NOMO-1 (cell line): ENCODE measurements at regions not wholly inside any gene's neighbourhood (a gene's known extent, or its start where the extent isn't known, plus 50 kb on each side); places are given as distances from the start of the nearest gene placed in this dataset.
"Not testable (repeated sequence)": the region's sequence is repeated elsewhere in the genome, so short reads cannot be mapped to it uniquely, and the experiment has no call there.

Experiments
- DNase-seq, 2 experiments: peaks; one replicate each; lab custom pipeline; 2025; ENCODE audit not compliant: unreplicated experiment in 2 of 2; lab: John Stamatoyannopoulos, UW

DNA sequence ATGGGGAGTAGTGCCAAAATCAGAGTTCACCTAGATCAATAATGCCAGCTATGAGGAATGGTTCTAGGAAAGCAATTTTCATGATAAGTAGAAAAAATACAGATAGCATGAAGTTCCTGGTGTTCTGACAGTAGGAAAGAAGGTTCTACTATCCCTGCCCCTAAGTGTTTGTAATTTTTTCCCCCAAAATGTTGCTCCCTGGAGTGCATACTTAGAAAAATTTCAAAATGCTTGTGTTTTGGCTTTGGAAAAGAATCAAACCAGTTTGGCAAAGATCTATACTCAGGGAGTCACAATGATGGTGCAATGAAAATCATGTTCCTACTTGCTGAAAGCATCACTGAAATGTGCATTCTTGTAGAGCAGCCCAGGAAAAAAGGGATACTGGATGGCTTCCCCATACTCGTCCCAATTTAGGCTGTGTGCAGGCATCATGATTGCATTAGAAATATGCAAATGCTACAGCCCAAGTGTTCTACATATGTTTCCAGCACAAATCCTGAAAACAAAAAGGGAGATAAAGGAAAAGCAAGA lies 74.7 kb downstream of the LPAR4 start:
- DNase-seq: no peak

DNA sequence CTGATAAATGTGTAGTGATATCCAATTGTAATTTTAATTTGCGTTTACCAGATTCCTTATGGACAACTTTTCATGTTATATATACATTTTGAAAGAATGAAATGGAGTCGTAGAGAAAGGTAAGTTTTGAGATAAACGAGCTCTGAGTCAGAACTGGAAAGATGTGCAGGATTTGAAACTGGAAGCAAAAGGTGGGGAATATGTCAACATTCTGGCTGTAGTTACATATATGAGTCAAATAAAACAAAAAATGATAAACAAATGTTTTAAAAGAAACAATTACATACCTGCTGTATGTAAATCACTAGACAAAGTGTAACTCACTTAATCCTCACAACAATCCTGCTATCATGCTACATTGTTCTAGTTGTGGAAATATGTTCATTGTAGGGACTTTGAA lies 84.0 kb downstream of the LPAR4 start:
- DNase-seq: no peak

DNA sequence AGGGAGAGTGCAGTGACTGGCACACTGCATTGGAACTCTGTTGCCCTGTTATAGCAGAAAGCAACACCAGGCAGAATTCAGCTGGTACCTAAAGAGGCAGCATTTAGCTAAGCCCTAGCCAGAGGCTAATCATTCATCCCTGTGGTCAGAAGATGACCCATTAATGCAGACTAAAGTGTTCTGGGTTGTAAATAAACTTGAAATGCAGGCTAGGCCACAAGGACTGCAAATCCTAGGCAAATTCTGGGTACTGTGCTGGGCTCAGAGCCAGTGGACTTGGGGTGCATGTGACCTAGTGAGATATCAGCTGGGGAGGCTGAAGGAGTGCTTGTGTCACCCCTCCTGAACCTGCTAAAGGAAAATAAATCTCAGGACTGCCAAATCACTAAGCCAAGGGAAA lies 91.2 kb downstream of the LPAR4 start:
- DNase-seq: no peak

DNA sequence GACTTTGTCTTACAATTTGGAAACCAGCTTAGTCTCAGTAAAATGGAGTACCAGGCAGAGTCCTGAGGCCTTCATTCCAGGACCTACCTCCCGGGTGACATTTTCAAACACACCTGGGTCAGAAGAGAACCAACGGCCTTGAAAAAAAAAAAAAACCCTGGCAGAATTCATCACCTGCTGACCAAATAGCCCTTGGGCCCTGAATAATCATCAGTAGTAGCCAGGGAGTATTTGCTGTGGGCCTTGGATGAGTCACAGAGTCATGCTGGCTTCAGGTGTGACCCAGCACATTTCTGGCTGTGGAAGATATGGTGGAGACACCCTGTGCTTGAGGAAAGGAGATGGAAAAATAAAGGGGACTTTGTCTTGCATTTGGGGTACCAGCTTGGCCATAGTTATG lies 92.2 kb downstream of the LPAR4 start:
- no peak for DNase-seq

DNA sequence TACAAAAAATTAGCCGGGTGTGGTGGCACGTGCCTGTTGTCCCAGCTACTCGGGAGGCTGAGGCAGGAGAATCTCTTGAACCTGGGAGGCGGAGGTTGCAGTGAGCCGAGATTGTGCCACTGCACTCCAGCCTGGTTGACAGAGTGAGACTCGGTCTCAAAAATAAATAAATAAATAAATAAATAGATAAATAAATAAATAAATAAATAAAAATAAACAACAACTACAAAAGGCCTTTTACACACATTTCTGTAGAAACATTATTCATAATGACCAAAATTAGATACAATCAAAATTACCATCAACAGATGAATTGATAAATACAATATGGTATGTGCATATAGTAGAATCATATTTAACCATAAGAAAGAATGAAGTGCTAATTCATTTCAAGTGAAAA lies 96.7 kb downstream of the LPAR4 start:
- not testable (repeated sequence) for DNase-seq

DNA sequence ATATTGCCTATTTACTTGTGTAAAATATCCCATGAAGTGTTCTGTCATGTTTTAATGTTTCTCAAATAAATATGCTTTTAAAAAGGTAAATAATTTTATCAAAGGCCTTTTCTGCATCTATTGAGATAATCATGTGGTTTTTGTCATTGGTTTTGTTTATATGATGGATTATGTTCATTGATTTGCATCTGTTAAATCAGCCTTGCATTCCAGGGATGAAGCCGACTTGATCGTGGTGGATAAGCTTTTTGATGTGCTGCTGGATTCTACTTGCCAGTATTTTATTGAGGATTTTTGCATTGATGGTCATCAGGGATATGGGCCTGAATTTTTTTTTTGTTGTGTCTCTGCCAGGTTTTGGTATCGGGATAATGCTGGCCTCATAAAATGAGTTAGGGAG lies 63.9 kb upstream of the P2RY10 start:
- DNase-seq: not testable (repeated sequence)

DNA sequence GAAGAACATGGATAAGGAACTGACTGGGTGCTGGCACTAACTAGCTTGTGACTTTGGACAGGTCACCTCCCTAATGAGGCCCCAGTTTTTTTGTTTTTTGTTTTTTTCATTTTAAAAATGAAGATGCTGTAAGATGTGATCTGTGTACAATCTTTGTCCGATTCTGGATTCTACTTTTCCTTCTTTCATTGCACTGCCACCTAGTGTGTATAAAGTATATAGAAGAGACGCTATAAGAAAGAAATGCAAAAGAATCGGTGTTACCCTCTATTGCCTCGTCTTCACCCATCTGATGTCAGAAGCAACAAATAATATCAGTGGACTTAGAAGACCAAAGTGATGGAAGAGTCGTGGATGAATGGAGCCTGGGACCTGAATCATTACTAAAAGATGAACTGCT lies 58.6 kb upstream of the P2RY10 start:
- DNase-seq: peak in 1 of 2 experiments; percentile 19
